ENCODE measurements at regions not wholly inside any gene's neighbourhood (a gene's known extent, or its start where the extent isn't known, plus 50 kb on each side); places are given as distances from the start of the nearest gene placed in this dataset.

DNA sequence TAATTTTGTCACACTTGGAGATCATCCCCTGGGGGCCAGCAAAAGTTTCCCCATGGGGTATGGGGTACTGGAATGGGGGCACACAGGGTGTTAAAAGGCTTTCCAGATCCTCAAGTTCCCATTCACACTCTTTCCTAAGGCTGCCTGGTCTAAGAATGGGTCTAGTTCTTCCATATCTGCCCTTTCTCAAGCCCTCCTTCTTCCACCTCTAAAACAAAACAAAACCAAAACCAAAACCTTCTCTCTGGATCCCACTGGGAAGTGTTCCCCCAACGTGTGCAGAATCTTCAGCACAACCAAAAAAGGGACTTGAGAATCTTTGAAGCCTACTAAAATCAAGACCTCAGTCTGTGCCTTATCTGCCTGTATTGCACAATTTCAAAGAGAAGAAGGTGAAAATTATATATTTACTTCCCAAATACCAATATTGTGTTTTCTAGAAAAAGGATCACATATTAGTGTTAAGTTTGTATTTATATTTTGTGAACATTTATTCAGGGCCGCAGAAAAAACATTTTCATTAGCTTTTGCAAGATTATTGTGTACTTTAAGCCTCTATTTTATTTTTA, 207.2 kb upstream of the TCF4 start:
- Histone ChIP-seq H3K36me3 (ENCODE audit: insufficient read depth, insufficient read length, low read length) (peaks cover 3% of the 10 kb centered on the region), H3K9ac (ENCODE audit: insufficient read length, low read depth) (no peak overlapping the region), H3K27me3 (ENCODE audit: insufficient read depth, insufficient read length) (no peaks in the 10 kb centered on the region), H3K4me3 (ENCODE audit: insufficient read length, low read depth) (no peak overlapping the region), H3K4me1 (ENCODE audit: insufficient read depth, insufficient read length) (no peaks in the 10 kb centered on the region), H3K9me3 (ENCODE audit: insufficient read depth, low read length) (no peaks in the 10 kb centered on the region)
- DNase-seq (ENCODE audit: low read depth, low spot score), result no peak
- TF ChIP-seq ZNF274 (IDR thresholded peaks at IDR 0.05; ENCODE audit: low read depth, low read length), result no peak
- TF ChIP-seq YY1 (IDR thresholded peaks at IDR 0.05; ENCODE audit: insufficient read depth, insufficient read length), result no peak
- TF ChIP-seq SUZ12 (IDR thresholded peaks at IDR 0.05; ENCODE audit: extremely low read depth, insufficient read depth, insufficient read length), result no peak

- no peak for DNase-seq (ENCODE audit: low read depth, low spot score)
- TF ChIP-seq ZNF274 (IDR thresholded peaks at IDR 0.05; ENCODE audit: low read depth, low read length) (no peak), SUZ12 (IDR thresholded peaks at IDR 0.05; ENCODE audit: extremely low read depth, insufficient read depth, insufficient read length) (no peak), YY1 (IDR thresholded peaks at IDR 0.05; ENCODE audit: insufficient read depth, insufficient read length) (no peak)
Observed at GRCh38 chr18:55794288-55795052, 206.5 kb upstream of the TCF4 start.

DNA sequence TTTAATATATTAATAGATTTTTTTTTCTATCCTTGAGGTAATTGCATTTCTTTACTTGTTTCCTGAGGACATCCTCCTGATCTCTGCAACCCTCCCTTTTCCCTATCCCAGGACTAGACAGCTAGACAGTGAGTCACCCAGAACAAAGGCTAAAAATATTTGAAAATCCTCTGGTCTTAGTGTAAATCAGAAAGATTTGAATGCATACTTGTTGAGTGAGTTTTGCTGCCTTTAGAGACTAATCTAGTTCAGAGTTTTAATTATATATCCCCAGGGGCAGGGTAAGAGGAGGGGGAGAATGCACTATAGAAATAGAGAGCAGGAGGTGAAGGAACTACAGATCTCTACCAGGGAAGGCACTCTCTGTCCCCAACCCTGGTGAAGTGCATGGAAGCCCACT, 202.3 kb upstream of the TCF4 start:
- DNase-seq (ENCODE audit: low read depth, low spot score), result no peak
- H3K9me3 ChIP-seq (ENCODE audit: insufficient read depth, low read length), result peaks cover 6% of the 10 kb centered on the region; the same call in 1 of the 2 replicates
- TF ChIP-seq YY1 (IDR thresholded peaks at IDR 0.05; ENCODE audit: insufficient read depth, insufficient read length) (no peak), ZNF274 (IDR thresholded peaks at IDR 0.05; ENCODE audit: low read depth, low read length) (no peak), SUZ12 (IDR thresholded peaks at IDR 0.05; ENCODE audit: extremely low read depth, insufficient read depth, insufficient read length) (no peak)

More at GRCh38 chr18:55794288-55795052, 206.5 kb upstream of the TCF4 start:
- Histone ChIP-seq H3K4me3 (ENCODE audit: insufficient read length, low read depth) (no peak overlapping the region), H3K4me1 (ENCODE audit: insufficient read depth, insufficient read length) (no peaks in the 10 kb centered on the region), H3K9me3 (ENCODE audit: insufficient read depth, low read length) (peaks cover 2% of the 10 kb centered on the region; the same call in 1 of the 2 replicates), H3K36me3 (ENCODE audit: insufficient read depth, insufficient read length, low read length) (peaks cover 5% of the 10 kb centered on the region), H3K27me3 (ENCODE audit: insufficient read depth, insufficient read length) (no peaks in the 10 kb centered on the region), H3K9ac (ENCODE audit: insufficient read length, low read depth) (no peak overlapping the region)

GRCh38 chr18:55787536-55788073, 199.6 kb upstream of the TCF4 start:
- H3K4me1 ChIP-seq (ENCODE audit: insufficient read depth, insufficient read length), result no peaks in the 10 kb centered on the region
- TF ChIP-seq ZNF274 (IDR thresholded peaks at IDR 0.05; ENCODE audit: low read depth, low read length) (no peak), YY1 (IDR thresholded peaks at IDR 0.05; ENCODE audit: insufficient read depth, insufficient read length) (no peak), SUZ12 (IDR thresholded peaks at IDR 0.05; ENCODE audit: extremely low read depth, insufficient read depth, insufficient read length) (no peak)
- peaks cover 6% of the 10 kb centered on the region; the same call in 1 of the 2 replicates for H3K9me3 ChIP-seq (ENCODE audit: insufficient read depth, low read length)
- H3K27me3 ChIP-seq (ENCODE audit: insufficient read depth, insufficient read length), result no peaks in the 10 kb centered on the region
- no peak for DNase-seq (ENCODE audit: low read depth, low spot score)
- H3K9ac ChIP-seq (ENCODE audit: insufficient read length, low read depth), result no peak overlapping the region
- H3K4me3 ChIP-seq (ENCODE audit: insufficient read length, low read depth), result no peak overlapping the region
- H3K36me3 ChIP-seq (ENCODE audit: insufficient read depth, insufficient read length, low read length), result peaks cover 9% of the 10 kb centered on the region

More for the DNA sequence above, 202.3 kb upstream of the TCF4 start:
- no peaks in the 10 kb centered on the region for H3K27me3 ChIP-seq (ENCODE audit: insufficient read depth, insufficient read length)
- H3K36me3 ChIP-seq (ENCODE audit: insufficient read depth, insufficient read length, low read length), result peaks cover 9% of the 10 kb centered on the region
- H3K4me3 ChIP-seq (ENCODE audit: insufficient read length, low read depth), result no peak overlapping the region
- H3K4me1 ChIP-seq (ENCODE audit: insufficient read depth, insufficient read length), result no peaks in the 10 kb centered on the region
- no peak overlapping the region for H3K9ac ChIP-seq (ENCODE audit: insufficient read length, low read depth)

- TF ChIP-seq YY1 (IDR thresholded peaks at IDR 0.05; ENCODE audit: insufficient read depth, insufficient read length), result no peak
- no peak for TF ChIP-seq ZNF274 (IDR thresholded peaks at IDR 0.05; ENCODE audit: low read depth, low read length)
- TF ChIP-seq SUZ12 (IDR thresholded peaks at IDR 0.05; ENCODE audit: extremely low read depth, insufficient read depth, insufficient read length), result no peak
- Histone ChIP-seq H3K9me3 (ENCODE audit: insufficient read depth, low read length) (peaks cover 6% of the 10 kb centered on the region; the same call in 1 of the 2 replicates), H3K4me1 (ENCODE audit: insufficient read depth, insufficient read length) (no peaks in the 10 kb centered on the region), H3K36me3 (ENCODE audit: insufficient read depth, insufficient read length, low read length) (peaks cover 6% of the 10 kb centered on the region), H3K9ac (ENCODE audit: insufficient read length, low read depth) (no peak overlapping the region), H3K27me3 (ENCODE audit: insufficient read depth, insufficient read length) (no peaks in the 10 kb centered on the region), H3K4me3 (ENCODE audit: insufficient read length, low read depth) (no peak overlapping the region)
- no peak for DNase-seq (ENCODE audit: low read depth, low spot score)
Observed at GRCh38 chr18:55786651-55787272, 198.8 kb upstream of the TCF4 start.

- H3K36me3 ChIP-seq (ENCODE audit: insufficient read depth, insufficient read length, low read length), result no peaks in the 10 kb centered on the region
- no peak overlapping the region for H3K9ac ChIP-seq (ENCODE audit: insufficient read length, low read depth)
- peaks cover 17% of the 10 kb centered on the region for H3K27me3 ChIP-seq (ENCODE audit: insufficient read depth, insufficient read length)
- no peaks in the 10 kb centered on the region for H3K9me3 ChIP-seq (ENCODE audit: insufficient read depth, low read length)
- no peaks in the 10 kb centered on the region for H3K4me1 ChIP-seq (ENCODE audit: insufficient read depth, insufficient read length)
- no peak overlapping the region for H3K4me3 ChIP-seq (ENCODE audit: insufficient read length, low read depth)
- no peak for TF ChIP-seq SUZ12 (IDR thresholded peaks at IDR 0.05; ENCODE audit: extremely low read depth, insufficient read depth, insufficient read length)
- no peak for TF ChIP-seq ZNF274 (IDR thresholded peaks at IDR 0.05; ENCODE audit: low read depth, low read length)
- no peak for TF ChIP-seq YY1 (IDR thresholded peaks at IDR 0.05; ENCODE audit: insufficient read depth, insufficient read length)
- no peak for DNase-seq (ENCODE audit: low read depth, low spot score)
Observed at GRCh38 chr18:55783921-55784320, 195.9 kb upstream of the TCF4 start.
